CD4-positive, alpha-beta T cell treated with Interleukin-15 for 1 hour (primary cell): ENCODE measurements at regions not wholly inside any gene's neighbourhood (a gene's known extent, or its start where the extent isn't known, plus 50 kb on each side); places are given as distances from the start of the nearest gene placed in this dataset.
"Not testable (repeated sequence)": the region's sequence is repeated elsewhere in the genome, so short reads cannot be mapped to it uniquely, and the experiment has no call there.

Experiments used
- DNase-seq: peaks from one replicate; pipeline ENCODE4 v3.0.0-alpha.2; 2020

- no peak for DNase-seq
Measured at GRCh38 chr3:35065891-35066290, 573.4 kb upstream of the ARPP21 start.

- DNase-seq, result no peak
Measured at GRCh38 chr3:35067750-35068149, 571.6 kb upstream of the ARPP21 start.

GRCh38 chr3:35070088-35070487 is 569.2 kb upstream of the ARPP21 start:
- DNase-seq, result no peak

- no peak for DNase-seq
Measured at GRCh38 chr3:35071772-35072171, 567.6 kb upstream of the ARPP21 start.

- no peak for DNase-seq
Measured at GRCh38 chr3:35078780-35079179, 560.5 kb upstream of the ARPP21 start.

GRCh38 chr3:35079403-35079802 is 559.9 kb upstream of the ARPP21 start:
- no peak for DNase-seq

GRCh38 chr3:35081899-35082298 is 557.4 kb upstream of the ARPP21 start:
- no peak for DNase-seq

- DNase-seq, result no peak
Measured at GRCh38 chr3:35088943-35089342, 550.4 kb upstream of the ARPP21 start.

GRCh38 chr3:35114686-35115085 is 524.6 kb upstream of the ARPP21 start:
- DNase-seq, result no peak

GRCh38 chr3:35120026-35120425 is 519.3 kb upstream of the ARPP21 start:
- no peak for DNase-seq

- no peak for DNase-seq
Measured at GRCh38 chr3:35137612-35138011, 501.7 kb upstream of the ARPP21 start.

- DNase-seq, result no peak
Measured at GRCh38 chr3:35141406-35141805, 497.9 kb upstream of the ARPP21 start.

- no peak for DNase-seq
Measured at GRCh38 chr3:35144011-35144410, 495.3 kb upstream of the ARPP21 start.

- DNase-seq, result not testable (repeated sequence)
Measured at GRCh38 chr3:35146256-35147035, 492.9 kb upstream of the ARPP21 start.

- no peak for DNase-seq
Measured at GRCh38 chr3:35183927-35184675, 455.2 kb upstream of the ARPP21 start.

- no peak for DNase-seq
Measured at GRCh38 chr3:35184775-35185174, 454.6 kb upstream of the ARPP21 start.

- no peak for DNase-seq
Measured at GRCh38 chr3:35187908-35188307, 451.4 kb upstream of the ARPP21 start.

- DNase-seq, result no peak
Measured at GRCh38 chr3:35194666-35195065, 444.7 kb upstream of the ARPP21 start.

GRCh38 chr3:35198857-35199256 is 440.5 kb upstream of the ARPP21 start:
- DNase-seq, result no peak

GRCh38 chr3:35200056-35200455 is 439.3 kb upstream of the ARPP21 start:
- DNase-seq, result no peak

- DNase-seq, result no peak
Measured at GRCh38 chr3:35201211-35201610, 438.1 kb upstream of the ARPP21 start.

GRCh38 chr3:35215525-35216500 is 423.5 kb upstream of the ARPP21 start:
- DNase-seq, result no peak
